Amniotic stem cell (primary cell): ENCODE measurements at regions not wholly inside any gene's neighbourhood (a gene's known extent, or its start where the extent isn't known, plus 50 kb on each side); places are given as distances from the start of the nearest gene placed in this dataset.

Source experiments
- DNase-seq: peaks from one replicate; lab custom pipeline; 2025; lab: John Stamatoyannopoulos, UW

GRCh38 chr20:24870057-24870456 lies 79.0 kb upstream of the CST7 start:
- no peak for DNase-seq

GRCh38 chr20:24870881-24871280 lies 78.2 kb upstream of the CST7 start:
- no peak for DNase-seq

- DNase-seq, result no peak
Observed at GRCh38 chr20:24871480-24872213, 77.4 kb upstream of the CST7 start.

GRCh38 chr20:24872291-24873024 lies 76.6 kb upstream of the CST7 start:
- DNase-seq, result no peak

- no peak for DNase-seq
Observed at GRCh38 chr20:24873025-24873620, 75.9 kb upstream of the CST7 start.

GRCh38 chr20:24875078-24875477 lies 74.0 kb upstream of the CST7 start:
- DNase-seq, result no peak

GRCh38 chr20:24877652-24878051 lies 71.4 kb upstream of the CST7 start:
- no peak for DNase-seq

- no peak for DNase-seq
Observed at GRCh38 chr20:24878657-24879056, 70.4 kb upstream of the CST7 start.

GRCh38 chr20:24879875-24880274 lies 69.2 kb upstream of the CST7 start:
- DNase-seq, result no peak

- DNase-seq, result no peak
Observed at GRCh38 chr20:24880356-24880755, 68.7 kb upstream of the CST7 start.

GRCh38 chr20:24890286-24890685 lies 58.8 kb upstream of the CST7 start:
- no peak for DNase-seq

- no peak for DNase-seq
Observed at GRCh38 chr20:24891546-24892393, 57.3 kb upstream of the CST7 start.

GRCh38 chr20:24892522-24892921 lies 56.5 kb upstream of the CST7 start:
- no peak for DNase-seq

- no peak for DNase-seq
Observed at GRCh38 chr20:24892931-24893330, 56.1 kb upstream of the CST7 start.

- DNase-seq, result no peak
Observed at GRCh38 chr20:24894488-24894887, 54.6 kb upstream of the CST7 start.

- DNase-seq, result no peak
Observed at GRCh38 chr20:24894967-24895366, 54.1 kb upstream of the CST7 start.

- no peak for DNase-seq
Observed at GRCh38 chr20:24895431-24895830, 53.6 kb upstream of the CST7 start.

- DNase-seq, result no peak
Observed at GRCh38 chr20:24895898-24896658, 53.0 kb upstream of the CST7 start.

GRCh38 chr20:24896984-24897383 lies 52.1 kb upstream of the CST7 start:
- DNase-seq, result no peak

GRCh38 chr20:24897974-24898373 lies 51.1 kb upstream of the CST7 start:
- DNase-seq, result no peak

GRCh38 chr20:24899153-24899552 lies 49.9 kb upstream of the CST7 start:
- DNase-seq, result no peak
